ENCODE measurements at regions not wholly inside any gene's neighbourhood (a gene's known extent, or its start where the extent isn't known, plus 50 kb on each side); places are given as distances from the start of the nearest gene placed in this dataset.

DNA sequence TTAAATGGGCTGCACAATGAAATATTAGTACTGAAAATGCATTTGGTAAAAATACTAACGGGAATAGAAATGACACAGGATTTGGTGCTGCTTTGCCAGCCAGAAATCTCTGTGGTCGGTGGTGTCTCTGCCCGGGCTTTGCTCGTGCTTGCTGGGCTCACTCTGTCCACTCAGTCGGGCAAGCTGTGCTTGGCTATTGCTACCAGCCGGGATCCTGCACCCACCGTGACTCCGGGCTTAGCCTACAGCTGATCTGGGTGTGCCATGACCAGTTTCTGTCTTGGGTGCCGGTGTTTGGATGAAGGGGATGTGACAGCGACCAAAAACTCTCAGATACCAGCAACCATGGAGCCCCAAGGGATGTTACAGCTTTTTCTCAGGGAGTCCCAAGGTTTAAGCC lies 487.7 kb downstream of the TECRL start:
- TF ChIP-seq, protein P1, sequence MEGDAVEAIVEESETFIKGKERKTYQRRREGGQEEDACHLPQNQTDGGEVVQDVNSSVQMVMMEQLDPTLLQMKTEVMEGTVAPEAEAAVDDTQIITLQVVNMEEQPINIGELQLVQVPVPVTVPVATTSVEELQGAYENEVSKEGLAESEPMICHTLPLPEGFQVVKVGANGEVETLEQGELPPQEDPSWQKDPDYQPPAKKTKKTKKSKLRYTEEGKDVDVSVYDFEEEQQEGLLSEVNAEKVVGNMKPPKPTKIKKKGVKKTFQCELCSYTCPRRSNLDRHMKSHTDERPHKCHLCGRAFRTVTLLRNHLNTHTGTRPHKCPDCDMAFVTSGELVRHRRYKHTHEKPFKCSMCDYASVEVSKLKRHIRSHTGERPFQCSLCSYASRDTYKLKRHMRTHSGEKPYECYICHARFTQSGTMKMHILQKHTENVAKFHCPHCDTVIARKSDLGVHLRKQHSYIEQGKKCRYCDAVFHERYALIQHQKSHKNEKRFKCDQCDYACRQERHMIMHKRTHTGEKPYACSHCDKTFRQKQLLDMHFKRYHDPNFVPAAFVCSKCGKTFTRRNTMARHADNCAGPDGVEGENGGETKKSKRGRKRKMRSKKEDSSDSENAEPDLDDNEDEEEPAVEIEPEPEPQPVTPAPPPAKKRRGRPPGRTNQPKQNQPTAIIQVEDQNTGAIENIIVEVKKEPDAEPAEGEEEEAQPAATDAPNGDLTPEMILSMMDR (IDR thresholded peaks at IDR 0.05) = no peak
- no peak for TF ChIP-seq POLR2A (IDR thresholded peaks at IDR 0.05)

Measured in testis (tissue), 2 donors.